B cell (primary cell): ENCODE measurements at regions not wholly inside any gene's neighbourhood (a gene's known extent, or its start where the extent isn't known, plus 50 kb on each side); places are given as distances from the start of the nearest gene placed in this dataset.

Source experiments
- ATAC-seq: fragments of 200-7000 bp; cut with Tn5 transposase; one replicate; pipeline ENCODE4 v1.10.0; 2021; ENCODE audit warnings: low read depth, mild to moderate bottlenecking, moderate number of reproducible peaks, moderate library complexity
- CTCF ChIA-PET: fragments of 350-600 bp; sonication (Branson Sonifier 250); formaldehyde crosslinking; loops from one replicate; lab custom pipeline; 2021; ENCODE audit warnings: antibody characterized with exemption, inconsistent platforms; lab: Charles Lee
- POLR2A ChIA-PET: fragments of 350-600 bp; sonication (Branson Sonifier 250); formaldehyde crosslinking; loops from one replicate; lab custom pipeline; 2021; ENCODE audit warnings: antibody characterized with exemption; lab: Charles Lee
- DNase-seq: peaks from one replicate; pipeline ENCODE4 v3.0.0; 2013
- H2AFZ ChIP-seq: 2 replicates; pipeline ENCODE4 v1.6.1; 2012; ENCODE audit warnings: mild to moderate bottlenecking, low read depth, low read length; ENCODE audit not compliant: insufficient read depth, poor library complexity, severe bottlenecking
- H3K27ac ChIP-seq, 2 donors: 1 replicate in 1 of 2; 2 replicates in 1 of 2; pipeline ENCODE4 v1.5.1; 2012 to 2013; ENCODE audit warnings: low read length in 2 of 2, mild to moderate bottlenecking in 2 of 2, moderate library complexity in 1 of 2
- H3K27me3 ChIP-seq, 4 experiments: fragments of 200-600 bp in 1 of 4; sonication (generic) in 1 of 4; replicated peaks in 1 of 4; 1 replicate in 2 of 4; 2 replicates in 2 of 4; pipeline versions ENCODE4 v1.6.1 to v1.7.0; 2013 to 2016; ENCODE audit warnings: low read length in 3 of 4, mild to moderate bottlenecking in 2 of 4, mixed read lengths in 1 of 4, moderate library complexity in 1 of 4; ENCODE audit not compliant: insufficient read depth in 4 of 4, control insufficient read depth in 3 of 4; ENCODE audit errors: control extremely low read depth in 1 of 4
- H3K36me3 ChIP-seq, 2 experiments: replicated peaks in 1 of 2; 1 replicate in 1 of 2; 2 replicates in 1 of 2; pipeline versions ENCODE4 v1.6.1 to v1.7.1; 2013; ENCODE audit warnings: low read length in 1 of 2; ENCODE audit not compliant: insufficient read depth in 2 of 2, control insufficient read depth in 1 of 2; ENCODE audit errors: control extremely low read depth in 1 of 2, extremely low read depth in 1 of 2
- H3K4me1 ChIP-seq, 2 donors: fragments of 200-600 bp in 1 of 2; sonication (generic) in 1 of 2; 1 replicate in 1 of 2; 2 replicates in 1 of 2; pipeline versions ENCODE4 v1.5.1 to v1.6.1; 2013 to 2017; ENCODE audit warnings: low read length in 2 of 2; ENCODE audit not compliant: control insufficient read depth in 2 of 2, insufficient read depth in 2 of 2
- H3K4me2 ChIP-seq: replicated peaks from 2 replicates; pipeline ENCODE3; 2012; ENCODE audit warnings: mild to moderate bottlenecking, low read depth, low read length; ENCODE audit not compliant: poor library complexity, severe bottlenecking
- H3K4me3 ChIP-seq, 5 experiments: fragments of 200-600 bp in 1 of 5; sonication (generic) in 1 of 5; 1 replicate in 3 of 5; 2 replicates in 2 of 5; pipeline versions ENCODE4 v1.5.1 to v1.7.0; 2011 to 2016; ENCODE audit warnings: low read length in 4 of 5, mild to moderate bottlenecking in 4 of 5, low read depth in 2 of 5, control low read depth in 1 of 5, moderate library complexity in 1 of 5; ENCODE audit not compliant: insufficient read depth in 1 of 5; ENCODE audit errors: control extremely low read depth in 1 of 5, extremely low read depth in 1 of 5
- H3K79me2 ChIP-seq: fragments of 200-600 bp; sonication (generic); one replicate; pipeline ENCODE4 v1.6.0; 2016; ENCODE audit warnings: low read length; ENCODE audit not compliant: control insufficient read depth, insufficient read depth
- H3K9ac ChIP-seq: fragments of 200-600 bp; sonication (generic); 2 replicates; pipeline ENCODE4 v1.6.1; 2017; ENCODE audit warnings: mild to moderate bottlenecking, low read length, moderate library complexity
- H3K9me3 ChIP-seq, 3 donors: one replicate each; pipeline versions ENCODE4 v1.6.1 to v1.7.1; 2013; ENCODE audit warnings: low read length in 2 of 3; ENCODE audit not compliant: control insufficient read depth in 2 of 3, insufficient read depth in 1 of 3; ENCODE audit errors: control extremely low read depth in 1 of 3
- H4K20me1 ChIP-seq: 2 replicates; pipeline ENCODE4 v1.6.0; 2012; ENCODE audit warnings: mild to moderate bottlenecking, low read length; ENCODE audit not compliant: insufficient read depth, control insufficient read depth, poor library complexity, severe bottlenecking
- H3K27ac Mint-ChIP-seq: one replicate; pipeline ENCODE4 v1.8.0; 2021; ENCODE audit warnings: mixed read lengths
- H3K27me3 Mint-ChIP-seq: one replicate; pipeline ENCODE4 v1.8.0; 2021; ENCODE audit warnings: mixed read lengths
- H3K4me1 Mint-ChIP-seq: one replicate; pipeline ENCODE4 v1.8.0; 2021; ENCODE audit warnings: mixed read lengths
- H3K4me3 Mint-ChIP-seq: one replicate; pipeline ENCODE4 v1.8.0; 2021; ENCODE audit warnings: mixed read lengths
- H3K9me3 Mint-ChIP-seq: one replicate; pipeline ENCODE4 v1.8.0; 2022; ENCODE audit warnings: mixed read lengths; ENCODE audit not compliant: insufficient read depth
- CTCF ChIP-seq: fragments of 200-600 bp; IDR thresholded peaks from one replicate; pipeline ENCODE4 v1.8.0; 2022; ENCODE audit warnings: antibody characterized with exemption, mild to moderate bottlenecking
- EZH2 ChIP-seq: IDR thresholded peaks from 2 replicates; pipeline ENCODE4 v1.6.1; 2012; ENCODE audit warnings: borderline replicate concordance, low read depth, mild to moderate bottlenecking, moderate library complexity, low read length; ENCODE audit not compliant: insufficient read depth, poor library complexity, severe bottlenecking
- WGBS: methylation state at CpG from one replicate; pipeline ENCODE4 v1.1.5; 2013; ENCODE audit warnings: missing lambda C conversion rate; ENCODE audit not compliant: insufficient coverage; 5-methylcytosine and 5-hydroxymethylcytosine counted together
- intact Hi-C: fragments of 100-400 bp; cut with micrococcal nuclease; formaldehyde crosslinking; loops from one replicate; pipeline ENCODE4 v1.10.0; 2022

GRCh38 chrX:149992918-149993317 lies 54.6 kb upstream of the EOLA2 start:
- no peak overlapping the region for H3K27ac Mint-ChIP-seq
- no peaks in the 10 kb centered on the region for H3K27me3 Mint-ChIP-seq
- Histone ChIP-seq H3K4me2 (no peak overlapping the region), H3K27ac (no peak overlapping the region), H4K20me1 (no peaks in the 10 kb centered on the region), H3K9me3 (no peaks in the 10 kb centered on the region), H3K4me1 (no peaks in the 10 kb centered on the region), H3K27me3 (no peaks in the 10 kb centered on the region), H2AFZ (no peak overlapping the region), H3K79me2 (no peaks in the 10 kb centered on the region), H3K36me3 (no peaks in the 10 kb centered on the region), H3K4me3 (no peak overlapping the region), H3K9ac (no peak overlapping the region)
- intact Hi-C loops = no loop called here
- no peak for TF ChIP-seq CTCF
- no peak for TF ChIP-seq EZH2
- no peak for DNase-seq
- no peaks in the 10 kb centered on the region for H3K9me3 Mint-ChIP-seq
- H3K4me3 Mint-ChIP-seq = no peak overlapping the region
- ChIA-PET CTCF (no interaction called here), POLR2A (no interaction called here)
- peaks cover 1% of the 10 kb centered on the region for H3K4me1 Mint-ChIP-seq
- no peak for ATAC-seq
- no CpG with 5 or more reads among the region's 2 CpGs for WGBS

GRCh38 chrX:149993989-149994388 lies 55.7 kb upstream of the EOLA2 start:
- H3K27me3 Mint-ChIP-seq = no peaks in the 10 kb centered on the region
- Histone ChIP-seq H3K9ac (no peak overlapping the region), H2AFZ (no peak overlapping the region), H4K20me1 (no peaks in the 10 kb centered on the region), H3K4me1 (no peaks in the 10 kb centered on the region), H3K27me3 (no peaks in the 10 kb centered on the region), H3K27ac (no peak overlapping the region), H3K36me3 (no peaks in the 10 kb centered on the region), H3K4me2 (no peak overlapping the region), H3K79me2 (no peaks in the 10 kb centered on the region), H3K4me3 (no peak overlapping the region), H3K9me3 (no peaks in the 10 kb centered on the region)
- H3K4me1 Mint-ChIP-seq = no peaks in the 10 kb centered on the region
- intact Hi-C loops = no loop called here
- no peak for DNase-seq
- TF ChIP-seq CTCF = no peak
- TF ChIP-seq EZH2 = no peak
- no peak overlapping the region for H3K4me3 Mint-ChIP-seq
- WGBS = 90% methylated on average over 2 of the region's 4 CpGs
- ChIA-PET CTCF (no interaction called here), POLR2A (no interaction called here)
- no peak for ATAC-seq
- H3K9me3 Mint-ChIP-seq = no peaks in the 10 kb centered on the region
- H3K27ac Mint-ChIP-seq = no peak overlapping the region
